H1 (cell line): ENCODE measurements at regions not wholly inside any gene's neighbourhood (a gene's known extent, or its start where the extent isn't known, plus 50 kb on each side); places are given as distances from the start of the nearest gene placed in this dataset.

Experiments used
- CTCF ChIA-PET: fragments of 300-600 bp; sonication (Branson Sonifier 250); formaldehyde crosslinking; loops from one replicate; lab custom pipeline; 2021; ENCODE audit not compliant: partially characterized antibody; lab: Charles Lee
- POLR2A ChIA-PET: fragments of 300-600 bp; sonication (Branson Sonifier 250); formaldehyde crosslinking; loops from one replicate; lab custom pipeline; 2021; ENCODE audit warnings: inconsistent platforms; ENCODE audit not compliant: partially characterized antibody; lab: Charles Lee
- DNase-seq, 2 experiments: peaks; one replicate each; pipeline versions ENCODE4 v3.0.0 to v3.0.0-alpha.2; 2010 to 2022; ENCODE audit warnings: low spot score in 2 of 2, low read depth in 1 of 2, mixed read lengths in 1 of 2
- FAIRE-seq: peaks from 2 replicates; lab custom pipeline; 2011; peaks lifted over from hg19 to GRCh38; lab: Jason Lieb, UNC
- H2AFZ ChIP-seq: 2 replicates; pipeline ENCODE4 v1.8.1; 2012; ENCODE audit warnings: low read length, inconsistent platforms
- H2AK5ac ChIP-seq: 2 replicates; pipeline ENCODE4 v1.6.1; 2013; ENCODE audit warnings: low read depth, low read length
- H2BK120ac ChIP-seq: replicated peaks from 2 replicates; pipeline ENCODE3; 2013; ENCODE audit warnings: low read depth, low read length, inconsistent platforms
- H2BK12ac ChIP-seq: 2 replicates; pipeline ENCODE4 v1.6.1; 2013; ENCODE audit warnings: low read depth, low read length
- H2BK15ac ChIP-seq: 2 replicates; pipeline ENCODE4 v1.6.1; 2013; ENCODE audit warnings: low read length
- H2BK20ac ChIP-seq: 2 replicates; pipeline ENCODE4 v1.6.1; 2013; ENCODE audit warnings: low read length
- H2BK5ac ChIP-seq: 2 replicates; pipeline ENCODE4 v1.6.1; 2013; ENCODE audit warnings: low read depth, low read length
- H3K14ac ChIP-seq: 2 replicates; pipeline ENCODE4 v1.6.1; 2013; ENCODE audit warnings: inconsistent platforms; ENCODE audit not compliant: insufficient read length
- H3K18ac ChIP-seq: 2 replicates; pipeline ENCODE4 v1.6.1; 2013; ENCODE audit warnings: low read length; ENCODE audit errors: extremely low read depth
- H3K23ac ChIP-seq: 2 replicates; pipeline ENCODE4 v1.6.1; 2013; ENCODE audit warnings: inconsistent platforms; ENCODE audit not compliant: insufficient read length
- H3K23me2 ChIP-seq: 2 replicates; pipeline ENCODE4 v1.6.1; 2013; ENCODE audit warnings: low read depth, low read length
- H3K27ac ChIP-seq: 2 replicates; pipeline ENCODE4 v1.6.1; 2011; ENCODE audit warnings: low read depth, low read length, inconsistent platforms
- H3K27me3 ChIP-seq, 4 experiments: replicated peaks in 1 of 4; 1 replicate in 1 of 4; 2 replicates in 3 of 4; pipeline versions ENCODE4 v1.6.1 to v1.8.1; 2011 to 2013; ENCODE audit warnings: low read length in 3 of 4, mild to moderate bottlenecking in 3 of 4, inconsistent platforms in 2 of 4, mixed read lengths in 2 of 4, moderate library complexity in 1 of 4; ENCODE audit not compliant: control insufficient read depth in 3 of 4, insufficient read depth in 3 of 4; ENCODE audit errors: extremely low read depth in 1 of 4
- H3K36me3 ChIP-seq, 4 experiments: 2 replicates each; pipeline versions ENCODE4 v1.6.1 to v1.8.1; 2011 to 2013; ENCODE audit warnings: mild to moderate bottlenecking in 4 of 4, low read length in 3 of 4, moderate library complexity in 2 of 4, control low read depth in 1 of 4, inconsistent platforms in 1 of 4; ENCODE audit not compliant: insufficient read depth in 4 of 4, control insufficient read depth in 2 of 4
- H3K4ac ChIP-seq: replicated peaks from 2 replicates; pipeline ENCODE3; 2013; ENCODE audit warnings: low read length, low read depth, mixed read lengths, inconsistent platforms; ENCODE audit not compliant: insufficient read length
- H3K4me1 ChIP-seq, 4 experiments: replicated peaks in 1 of 4; 1 replicate in 1 of 4; 2 replicates in 3 of 4; pipeline versions ENCODE4 v1.6.1 to v1.8.1; 2011 to 2013; ENCODE audit warnings: low read length in 3 of 4, inconsistent platforms in 2 of 4, mixed read lengths in 1 of 4; ENCODE audit not compliant: insufficient read depth in 4 of 4, control insufficient read depth in 3 of 4
- H3K4me2 ChIP-seq, 2 experiments: 2 replicates each; pipeline versions ENCODE4 v1.6.1 to v1.8.1; 2011 to 2013; ENCODE audit warnings: low read depth in 2 of 2, low read length in 2 of 2, control low read depth in 1 of 2, inconsistent platforms in 1 of 2, mild to moderate bottlenecking in 1 of 2; ENCODE audit not compliant: insufficient read depth in 1 of 2
- H3K4me3 ChIP-seq, 4 experiments: fragments of 200-600, 300-600 bp in 1 of 4; sonication (generic), shearing (Covaris generic), sonication (Bioruptor Twin) in 1 of 4; 2 replicates each; pipeline versions ENCODE4 v1.5.1 to v1.8.1; 2011 to 2016; ENCODE audit warnings: low read length in 4 of 4, low read depth in 3 of 4, control low read depth in 2 of 4, inconsistent platforms in 2 of 4, mild to moderate bottlenecking in 2 of 4, mixed read lengths in 1 of 4, moderate library complexity in 1 of 4; ENCODE audit not compliant: insufficient read depth in 2 of 4; ENCODE audit errors: extremely low read depth in 1 of 4
- H3K56ac ChIP-seq: replicated peaks from 2 replicates; pipeline ENCODE3; 2013; ENCODE audit warnings: low read depth, mild to moderate bottlenecking, mixed read lengths, low read length, inconsistent platforms; ENCODE audit not compliant: insufficient read length
- H3K79me1 ChIP-seq: 2 replicates; pipeline ENCODE4 v1.6.1; 2013; ENCODE audit warnings: low read depth, low read length, control low read depth
- H3K79me2 ChIP-seq, 2 experiments: 2 replicates each; pipeline versions ENCODE4 v1.6.1 to v1.8.1; 2012 to 2013; ENCODE audit warnings: low read length in 2 of 2, mild to moderate bottlenecking in 2 of 2, inconsistent platforms in 1 of 2; ENCODE audit not compliant: insufficient read depth in 2 of 2, control insufficient read depth in 1 of 2
- H3K9ac ChIP-seq, 4 experiments: replicated peaks in 1 of 4; 1 replicate in 1 of 4; 2 replicates in 3 of 4; pipeline versions ENCODE4 v1.6.1 to v1.8.1; 2011 to 2013; ENCODE audit warnings: low read depth in 3 of 4, low read length in 3 of 4, control low read depth in 2 of 4, mild to moderate bottlenecking in 2 of 4, moderate library complexity in 2 of 4, inconsistent platforms in 1 of 4; ENCODE audit errors: extremely low read depth in 1 of 4
- H3K9me3 ChIP-seq, 2 experiments: 2 replicates each; pipeline versions ENCODE4 v1.6.1 to v1.8.1; 2012 to 2013; ENCODE audit warnings: mild to moderate bottlenecking in 2 of 2, moderate library complexity in 2 of 2, control low read depth in 1 of 2, inconsistent platforms in 1 of 2, low read depth in 1 of 2, low read length in 1 of 2, mixed read lengths in 1 of 2; ENCODE audit not compliant: insufficient read depth in 2 of 2
- H4K20me1 ChIP-seq, 2 experiments: replicated peaks in 1 of 2; 2 replicates each; pipeline versions ENCODE3 to v1.8.1; 2011 to 2013; ENCODE audit warnings: inconsistent platforms in 2 of 2, low read length in 2 of 2, mild to moderate bottlenecking in 1 of 2; ENCODE audit not compliant: insufficient read depth in 2 of 2, control insufficient read depth in 1 of 2
- H4K5ac ChIP-seq: 2 replicates; pipeline ENCODE4 v1.6.1; 2013; ENCODE audit warnings: low read length, low read depth, mixed read lengths, inconsistent platforms; ENCODE audit not compliant: insufficient read length
- H4K8ac ChIP-seq: 2 replicates; pipeline ENCODE4 v1.8.0; 2013; ENCODE audit warnings: mild to moderate bottlenecking, moderate library complexity, low read length, inconsistent platforms; ENCODE audit not compliant: insufficient read depth; ENCODE audit errors: extremely low read depth
- H4K91ac ChIP-seq: replicated peaks from 2 replicates; pipeline ENCODE3; 2013; ENCODE audit warnings: low read length, mixed read lengths, inconsistent platforms; ENCODE audit not compliant: insufficient read length
- EZH2 ChIP-seq: fragments of 200-600 bp; sonication (generic); IDR thresholded peaks from 2 replicates; pipeline ENCODE4 v1.7.1; 2012; ENCODE audit warnings: low read depth, mild to moderate bottlenecking, moderate library complexity, low read length, inconsistent platforms; ENCODE audit not compliant: severe bottlenecking
- WGBS, 2 experiments: shearing (Covaris generic) in 1 of 2; methylation state at CpG; one replicate each; pipeline versions ENCODE4 v1.1.6 to v1.1.7; 2013 to 2015; ENCODE audit warnings: low lambda C conversion rate in 2 of 2, mixed read lengths in 2 of 2, inconsistent platforms in 1 of 2, low coverage in 1 of 2, missing lambda C conversion rate in 1 of 2; ENCODE audit not compliant: insufficient replicate concordance in 2 of 2, insufficient coverage in 1 of 2, insufficient read length in 1 of 2; ENCODE audit errors: extremely low coverage in 1 of 2, missing lambda C conversion rate in 1 of 2; 5-methylcytosine and 5-hydroxymethylcytosine counted together
- TF ChIP-seq, protein P1 (sequence below), 3 experiments: IDR thresholded peaks; 1 replicate in 2 of 3; 2 replicates in 1 of 3; pipeline versions ENCODE4 v1.5.1 to v1.6.1; 2011; ENCODE audit warnings: low read length in 3 of 3, mild to moderate bottlenecking in 3 of 3, inconsistent platforms in 2 of 3, low read depth in 1 of 3, moderate library complexity in 1 of 3; ENCODE audit not compliant: insufficient read depth in 1 of 3; ENCODE audit errors: control extremely low read depth in 1 of 3

DNA sequence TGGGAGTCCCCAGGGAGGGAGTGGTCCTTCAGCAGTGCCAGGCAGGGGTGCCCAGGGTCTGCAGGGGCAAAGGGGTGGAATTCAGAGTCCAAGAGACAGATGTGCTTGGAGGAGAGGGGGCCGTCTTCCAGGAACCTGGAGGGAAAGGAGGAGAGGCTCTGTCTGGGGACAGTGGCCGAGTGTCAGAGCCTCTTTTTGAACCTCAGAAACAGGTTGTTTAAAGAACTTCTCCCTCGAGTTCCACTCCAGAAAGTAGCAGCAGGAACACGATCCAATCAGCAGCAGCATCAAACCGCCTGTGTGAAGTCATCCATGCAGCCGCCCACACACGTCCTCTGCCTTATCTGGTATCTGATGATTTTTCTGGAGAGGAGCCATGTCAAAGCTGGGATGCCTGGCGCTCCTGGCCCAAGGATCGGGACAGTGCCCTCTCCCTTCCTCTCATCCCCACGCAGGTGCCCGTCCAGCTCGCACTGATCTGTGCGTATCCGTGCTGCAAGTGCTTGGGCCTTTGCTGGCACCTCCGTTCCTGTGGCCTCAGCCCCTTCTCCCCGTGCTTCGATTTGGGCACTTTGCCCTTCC is 205.1 kb downstream of the NDUFA10 start:
- no peak overlapping the region for H3K23ac ChIP-seq
- no peak overlapping the region for H4K91ac ChIP-seq
- no peak overlapping the region for H2BK5ac ChIP-seq
- no peak overlapping the region for H3K4me3 ChIP-seq
- no peak overlapping the region for H3K56ac ChIP-seq
- no peak overlapping the region for H4K8ac ChIP-seq
- no peaks in the 10 kb centered on the region for H4K20me1 ChIP-seq
- no peak overlapping the region for H2BK12ac ChIP-seq
- H4K5ac ChIP-seq = no peak overlapping the region
- H3K79me2 ChIP-seq = no peaks in the 10 kb centered on the region
- POLR2A ChIA-PET = no interaction called here
- H3K36me3 ChIP-seq = no peaks in the 10 kb centered on the region
- H3K18ac ChIP-seq = no peak overlapping the region
- no peak overlapping the region for H3K27ac ChIP-seq
- no peak overlapping the region for H2BK20ac ChIP-seq
- H3K9ac ChIP-seq = no peak overlapping the region
- CTCF ChIA-PET = no interaction called here
- no peak overlapping the region for H3K14ac ChIP-seq
- no peak overlapping the region for H2AK5ac ChIP-seq
- H3K27me3 ChIP-seq = no peaks in the 10 kb centered on the region; a peak in 1 of 7 replicates
- no peaks in the 10 kb centered on the region for H3K23me2 ChIP-seq
- 88% methylated on average over 14 of the region's 17 CpGs; no CpG with 5 or more reads in 1 of the 2 experiments for WGBS, 2 experiments
- H2BK120ac ChIP-seq = no peak overlapping the region
- H3K79me1 ChIP-seq = no peaks in the 10 kb centered on the region
- FAIRE-seq (no peak), DNase-seq (no peak)
- H3K4ac ChIP-seq = no peak overlapping the region
- no peak overlapping the region for H2AFZ ChIP-seq
- H3K4me1 ChIP-seq = peaks cover 0 to 2% (median 0%) of the 10 kb centered on the region in 4 experiments; a peak in 2 of 7 replicates
- H3K4me2 ChIP-seq = no peak overlapping the region
- H2BK15ac ChIP-seq = no peak overlapping the region
- no peaks in the 10 kb centered on the region for H3K9me3 ChIP-seq
- TF ChIP-seq, protein P1, sequence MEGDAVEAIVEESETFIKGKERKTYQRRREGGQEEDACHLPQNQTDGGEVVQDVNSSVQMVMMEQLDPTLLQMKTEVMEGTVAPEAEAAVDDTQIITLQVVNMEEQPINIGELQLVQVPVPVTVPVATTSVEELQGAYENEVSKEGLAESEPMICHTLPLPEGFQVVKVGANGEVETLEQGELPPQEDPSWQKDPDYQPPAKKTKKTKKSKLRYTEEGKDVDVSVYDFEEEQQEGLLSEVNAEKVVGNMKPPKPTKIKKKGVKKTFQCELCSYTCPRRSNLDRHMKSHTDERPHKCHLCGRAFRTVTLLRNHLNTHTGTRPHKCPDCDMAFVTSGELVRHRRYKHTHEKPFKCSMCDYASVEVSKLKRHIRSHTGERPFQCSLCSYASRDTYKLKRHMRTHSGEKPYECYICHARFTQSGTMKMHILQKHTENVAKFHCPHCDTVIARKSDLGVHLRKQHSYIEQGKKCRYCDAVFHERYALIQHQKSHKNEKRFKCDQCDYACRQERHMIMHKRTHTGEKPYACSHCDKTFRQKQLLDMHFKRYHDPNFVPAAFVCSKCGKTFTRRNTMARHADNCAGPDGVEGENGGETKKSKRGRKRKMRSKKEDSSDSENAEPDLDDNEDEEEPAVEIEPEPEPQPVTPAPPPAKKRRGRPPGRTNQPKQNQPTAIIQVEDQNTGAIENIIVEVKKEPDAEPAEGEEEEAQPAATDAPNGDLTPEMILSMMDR (IDR thresholded peaks at IDR 0.05; ENCODE audit: control extremely low read depth in 1 of 3, insufficient read depth in 1 of 3, low read depth in 1 of 3, low read length in 3 of 3) = no peak
- TF ChIP-seq EZH2 = no peak
